ENCODE measurements at regions not wholly inside any gene's neighbourhood (a gene's known extent, or its start where the extent isn't known, plus 50 kb on each side); places are given as distances from the start of the nearest gene placed in this dataset.

DNA sequence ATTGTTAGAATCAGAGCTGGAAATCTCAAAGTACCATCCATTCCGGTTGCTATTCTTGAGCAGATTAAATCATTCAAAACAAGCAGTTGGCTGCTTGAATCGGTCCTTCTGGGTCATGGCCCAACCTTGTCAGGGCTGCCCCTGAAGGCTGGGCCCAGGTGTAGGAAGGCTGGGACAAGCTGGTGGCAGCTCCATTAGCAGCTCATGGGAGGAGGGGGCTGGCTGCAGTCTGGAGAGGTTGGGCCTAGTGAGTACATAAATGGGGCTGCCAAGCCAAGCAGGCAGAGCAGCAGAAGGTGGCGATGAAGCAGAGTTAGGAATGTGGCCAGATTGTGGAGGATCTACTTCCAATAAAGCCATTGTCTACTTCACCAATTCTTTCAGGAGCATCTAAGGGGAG, 81.4 kb downstream of the ADCYAP1 start:
- no peak overlapping the region for H3K27ac ChIP-seq (ENCODE audit: low read length)
- TF ChIP-seq CTCF (IDR thresholded peaks at IDR 0.05; ENCODE audit: low read length): no peak
- no peak for TF ChIP-seq EZH2phosphoT487 (IDR thresholded peaks at IDR 0.05; ENCODE audit: low read length)
- TF ChIP-seq EZH2 (optimal IDR thresholded peaks at IDR 0.05; ENCODE audit: low read depth, low read length): no peak
- no peaks in the 10 kb centered on the region for H3K27me3 ChIP-seq (replicated peaks; ENCODE audit: insufficient read depth, low read length)
- no peak for DNase-seq
- H3K36me3 ChIP-seq (replicated peaks; ENCODE audit: insufficient read depth, low read length): no peaks in the 10 kb centered on the region
- H3K79me2 ChIP-seq (ENCODE audit: low read length): no peaks in the 10 kb centered on the region
- H3K9me3 ChIP-seq (replicated peaks; ENCODE audit: insufficient read depth, low read length): no peaks in the 10 kb centered on the region
- H2AFZ ChIP-seq (ENCODE audit: low read length): no peak overlapping the region
- H3F3A ChIP-seq (ENCODE audit: insufficient read depth, low read length): no peaks in the 10 kb centered on the region
- H3K4me1 ChIP-seq (ENCODE audit: low read length): no peaks in the 10 kb centered on the region
- H3K9ac ChIP-seq (ENCODE audit: low read length): no peak overlapping the region
- H4K20me1 ChIP-seq (ENCODE audit: insufficient read depth, low read length): no peaks in the 10 kb centered on the region
- H3K9me2 ChIP-seq (replicated peaks; ENCODE audit: insufficient read depth, low read length): no peaks in the 10 kb centered on the region
- no peak overlapping the region for H3K4me2 ChIP-seq (ENCODE audit: low read depth, low read length)
- no peak overlapping the region for H3K4me3 ChIP-seq (ENCODE audit: low read length)

DNA sequence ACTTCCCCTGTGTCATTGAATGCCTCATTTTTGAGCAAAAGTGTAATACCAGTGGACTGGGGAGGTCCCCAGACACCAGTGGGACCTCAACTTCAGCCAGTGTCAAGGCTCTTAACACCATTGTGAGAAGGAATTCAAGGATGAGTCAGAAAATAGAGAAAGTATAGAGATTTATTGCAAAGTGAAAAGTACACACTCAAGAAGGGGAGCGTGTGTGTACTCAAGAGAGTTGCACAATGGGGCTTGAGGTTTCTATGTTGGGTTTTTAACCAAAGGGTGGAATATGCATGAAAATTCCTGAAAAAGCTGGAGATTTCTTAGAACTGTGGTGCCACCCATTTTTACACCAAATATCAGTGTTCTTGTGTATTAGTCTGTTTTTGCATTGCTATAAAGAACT, 81.9 kb downstream of the ADCYAP1 start:
- Histone ChIP-seq H3K9me3 (replicated peaks; ENCODE audit: insufficient read depth, low read length) (no peaks in the 10 kb centered on the region), H3K36me3 (replicated peaks; ENCODE audit: insufficient read depth, low read length) (no peaks in the 10 kb centered on the region), H3K27ac (ENCODE audit: low read length) (no peak overlapping the region), H3K27me3 (replicated peaks; ENCODE audit: insufficient read depth, low read length) (no peaks in the 10 kb centered on the region), H3K79me2 (ENCODE audit: low read length) (no peaks in the 10 kb centered on the region), H3K9ac (ENCODE audit: low read length) (no peak overlapping the region), H2AFZ (ENCODE audit: low read length) (no peak overlapping the region), H3K9me2 (replicated peaks; ENCODE audit: insufficient read depth, low read length) (no peaks in the 10 kb centered on the region), H3K4me3 (ENCODE audit: low read length) (no peak overlapping the region), H3K4me1 (ENCODE audit: low read length) (no peaks in the 10 kb centered on the region), H3K4me2 (ENCODE audit: low read depth, low read length) (no peak overlapping the region), H4K20me1 (ENCODE audit: insufficient read depth, low read length) (no peaks in the 10 kb centered on the region), H3F3A (ENCODE audit: insufficient read depth, low read length) (no peaks in the 10 kb centered on the region)
- no peak for TF ChIP-seq CTCF (IDR thresholded peaks at IDR 0.05; ENCODE audit: low read length)
- no peak for DNase-seq

- Histone ChIP-seq H3K9me2 (replicated peaks; ENCODE audit: insufficient read depth, low read length) (no peaks in the 10 kb centered on the region), H3K9me3 (replicated peaks; ENCODE audit: insufficient read depth, low read length) (no peaks in the 10 kb centered on the region), H2AFZ (ENCODE audit: low read length) (no peak overlapping the region), H3K4me2 (ENCODE audit: low read depth, low read length) (no peak overlapping the region), H3K4me3 (ENCODE audit: low read length) (no peak overlapping the region), H3F3A (ENCODE audit: insufficient read depth, low read length) (no peaks in the 10 kb centered on the region), H4K20me1 (ENCODE audit: insufficient read depth, low read length) (no peaks in the 10 kb centered on the region), H3K27ac (ENCODE audit: low read length) (no peak overlapping the region), H3K79me2 (ENCODE audit: low read length) (no peaks in the 10 kb centered on the region), H3K4me1 (ENCODE audit: low read length) (no peaks in the 10 kb centered on the region), H3K27me3 (replicated peaks; ENCODE audit: insufficient read depth, low read length) (no peaks in the 10 kb centered on the region), H3K9ac (ENCODE audit: low read length) (no peak overlapping the region), H3K36me3 (replicated peaks; ENCODE audit: insufficient read depth, low read length) (no peaks in the 10 kb centered on the region)
- DNase-seq: no peak
- TF ChIP-seq CTCF (IDR thresholded peaks at IDR 0.05; ENCODE audit: low read length) (no peak), EZH2phosphoT487 (IDR thresholded peaks at IDR 0.05; ENCODE audit: low read length) (no peak), EZH2 (optimal IDR thresholded peaks at IDR 0.05; ENCODE audit: low read depth, low read length) (no peak)
These were observed 82.9 kb downstream of the ADCYAP1 start for GRCh38 chr18:987325-988186.
